ENCODE measurements at regions not wholly inside any gene's neighbourhood (a gene's known extent, or its start where the extent isn't known, plus 50 kb on each side); places are given as distances from the start of the nearest gene placed in this dataset.

DNA sequence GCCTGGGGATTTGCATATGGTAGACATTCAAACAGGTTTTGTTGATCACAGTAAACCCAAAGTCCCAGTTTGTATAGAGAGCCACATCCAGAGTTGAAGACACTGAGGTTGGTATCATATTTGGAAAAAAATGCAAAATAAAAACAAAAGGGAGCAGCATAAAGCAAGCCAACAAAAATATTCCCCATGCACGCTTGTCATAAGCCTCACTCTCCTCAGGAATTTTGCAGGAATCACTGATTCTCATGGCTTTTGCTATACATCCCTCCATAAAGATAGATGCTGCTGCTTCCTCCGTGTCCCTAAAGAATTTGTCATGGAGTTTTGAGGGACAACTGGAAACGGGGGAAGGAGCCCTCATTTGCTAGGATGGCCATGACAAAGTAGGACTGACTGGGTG lies 108.8 kb upstream of the TCF4 start:
- TF ChIP-seq TAF1 (IDR thresholded peaks at IDR 0.05; ENCODE audit: borderline replicate concordance, insufficient read depth, low read length) (no peak), SIN3A (IDR thresholded peaks at IDR 0.05; ENCODE audit: borderline replicate concordance, insufficient read depth, low read length) (no peak), REST (IDR thresholded peaks at IDR 0.05; ENCODE audit: insufficient read depth in 1 of 2, low read depth in 2 of 2, low read length in 2 of 2) (no peak), POLR2AphosphoS5 (IDR thresholded peaks at IDR 0.05; ENCODE audit: low read depth, low read length) (no peak)

All from PFSK-1 (cell line).